SK-N-SH (cell line): ENCODE measurements at regions not wholly inside any gene's neighbourhood (a gene's known extent, or its start where the extent isn't known, plus 50 kb on each side); places are given as distances from the start of the nearest gene placed in this dataset.

Experiments used
- CTCF ChIA-PET: fragments of 300-600, 350-600 bp; formaldehyde crosslinking; extraction: SDS; loops from one replicate; lab custom pipeline; 2021; lab: Yijun Ruan, JAX
- POLR2A ChIA-PET: fragments of 350-600 bp; sonication (Branson Sonifier 250); formaldehyde crosslinking; extraction: SDS; loops from one replicate; lab custom pipeline; 2020; ENCODE audit warnings: antibody characterized with exemption, inconsistent platforms; lab: Yijun Ruan, JAX
- DNase-seq: peaks from one replicate; pipeline ENCODE4 v3.0.0; 2012
- H2AFZ ChIP-seq: fragments of 200-600 bp; sonication (generic); 2 replicates; pipeline ENCODE4 v1.8.1; 2016; ENCODE audit warnings: antibody characterized with exemption, mild to moderate bottlenecking, low read depth
- H3F3A ChIP-seq: fragments of 200-600 bp; sonication (generic); replicated peaks from 2 replicates; pipeline ENCODE3; 2016; ENCODE audit warnings: antibody characterized with exemption, mild to moderate bottlenecking; ENCODE audit not compliant: insufficient read depth
- H3K27ac ChIP-seq, 2 experiments: fragments of 200-500 bp in 1 of 2; fragments of 200-600 bp in 1 of 2; sonication (Bioruptor generic) in 1 of 2; sonication (generic), shearing (Covaris generic) in 1 of 2; 2 replicates each; pipeline versions ENCODE4 v1.5.1 to v1.6.1; 2014 to 2016; ENCODE audit warnings: low read depth in 2 of 2, inconsistent platforms in 1 of 2, low read length in 1 of 2, mild to moderate bottlenecking in 1 of 2, mixed read lengths in 1 of 2
- H3K27me3 ChIP-seq: fragments of 200-600 bp; sonication (generic), shearing (Covaris generic); 2 replicates; pipeline ENCODE4 v1.6.1; 2016; ENCODE audit warnings: mixed run types; ENCODE audit not compliant: insufficient read depth
- H3K36me3 ChIP-seq, 2 experiments: fragments of 200-500 bp in 1 of 2; fragments of 200-600 bp in 1 of 2; sonication (Bioruptor generic) in 1 of 2; sonication (generic) in 1 of 2; replicated peaks in 1 of 2; 2 replicates each; pipeline versions ENCODE3 to v1.5.1; 2014 to 2016; ENCODE audit warnings: low read length in 1 of 2, mild to moderate bottlenecking in 1 of 2; ENCODE audit not compliant: insufficient read depth in 2 of 2, control insufficient read depth in 1 of 2
- H3K4me1 ChIP-seq, 2 experiments: fragments of 200-500 bp in 1 of 2; fragments of 200-600 bp in 1 of 2; sonication (Bioruptor generic) in 1 of 2; sonication (generic), shearing (Covaris generic) in 1 of 2; 2 replicates each; pipeline versions ENCODE4 v1.5.1 to v1.6.1; 2014 to 2016; ENCODE audit warnings: low read depth in 1 of 2, low read length in 1 of 2, mixed run types in 1 of 2; ENCODE audit not compliant: insufficient read depth in 2 of 2, control insufficient read depth in 1 of 2
- H3K4me2 ChIP-seq: fragments of 200-600 bp; sonication (generic), shearing (Covaris generic); 2 replicates; pipeline ENCODE4 v1.6.1; 2017; ENCODE audit warnings: mixed run types
- H3K4me3 ChIP-seq, 2 experiments: fragments of 200-500 bp in 1 of 2; fragments of 200-600 bp in 1 of 2; sonication (Bioruptor generic) in 1 of 2; sonication (generic), shearing (Covaris generic) in 1 of 2; 2 replicates each; pipeline versions ENCODE4 v1.5.1 to v1.8.1; 2014 to 2016; ENCODE audit warnings: low read depth in 2 of 2, inconsistent platforms in 1 of 2, low read length in 1 of 2, mild to moderate bottlenecking in 1 of 2, mixed read lengths in 1 of 2, moderate library complexity in 1 of 2
- H3K79me2 ChIP-seq: fragments of 200-600 bp; sonication (generic); 2 replicates; pipeline ENCODE4 v1.8.1; 2017; ENCODE audit warnings: mild to moderate bottlenecking; ENCODE audit not compliant: insufficient read depth
- H3K9ac ChIP-seq: fragments of 200-600 bp; sonication (generic); 2 replicates; pipeline ENCODE4 v1.6.1; 2017; ENCODE audit warnings: mixed run types
- H3K9me2 ChIP-seq: fragments of 200-600 bp; sonication (generic); 2 replicates; pipeline ENCODE4 v1.6.1; 2017; ENCODE audit warnings: mixed run types
- H3K9me3 ChIP-seq: fragments of 200-600 bp; sonication (generic); 2 replicates; pipeline ENCODE4 v1.6.1; 2017; ENCODE audit warnings: mixed run types, mild to moderate bottlenecking, moderate library complexity
- H4K20me1 ChIP-seq: fragments of 200-600 bp; sonication (generic); 2 replicates; pipeline ENCODE4 v1.6.1; 2017; ENCODE audit warnings: mild to moderate bottlenecking, mixed run types; ENCODE audit not compliant: insufficient read depth
- CHD2 ChIP-seq: fragments of 150-350 bp; IDR thresholded peaks from 2 replicates; pipeline ENCODE4 v1.6.1; 2018; ENCODE audit warnings: low read length; ENCODE audit not compliant: partially characterized antibody
- EP300 ChIP-seq, 2 experiments: IDR thresholded peaks; 2 replicates each; pipeline versions ENCODE4 v1.4.0 to v1.6.1; 2012; ENCODE audit warnings: borderline replicate concordance in 1 of 2, low read depth in 1 of 2, low read length in 1 of 2
- FOSL2 ChIP-seq: IDR thresholded peaks from 2 replicates; pipeline ENCODE4 v1.4.0; 2012; ENCODE audit warnings: low read depth, mild to moderate bottlenecking, moderate library complexity, borderline replicate concordance
- FOXM1 ChIP-seq: IDR thresholded peaks from 2 replicates; pipeline ENCODE4 v1.4.0; 2012; ENCODE audit warnings: low read depth, mild to moderate bottlenecking
- JUND ChIP-seq: IDR thresholded peaks from 2 replicates; pipeline ENCODE4 v1.4.0; 2012
- NRF1 ChIP-seq: IDR thresholded peaks from 2 replicates; pipeline ENCODE4 v1.6.1; 2012; ENCODE audit warnings: low read depth, mild to moderate bottlenecking, low read length
- RFX5 ChIP-seq: IDR thresholded peaks from 2 replicates; pipeline ENCODE4 v1.6.1; 2012; ENCODE audit warnings: mild to moderate bottlenecking, improper control_type of control experiment, low read length
- TAF1 ChIP-seq: IDR thresholded peaks from 2 replicates; pipeline ENCODE4 v1.6.1; 2012; ENCODE audit warnings: low read depth, mild to moderate bottlenecking, low read length, moderate library complexity, borderline replicate concordance
- YY1 ChIP-seq: IDR thresholded peaks from 2 replicates; pipeline ENCODE4 v1.4.0; 2012; ENCODE audit warnings: low read depth, mild to moderate bottlenecking
- WGBS: methylation state at CpG from one replicate; pipeline ENCODE4 v1.1.6; 2017; ENCODE audit warnings: low lambda C conversion rate; 5-methylcytosine and 5-hydroxymethylcytosine counted together
- TF ChIP-seq, protein P1 (sequence below): IDR thresholded peaks from 2 replicates; pipeline ENCODE4 v1.6.1; 2012; ENCODE audit warnings: mild to moderate bottlenecking, low read depth, low read length, moderate library complexity
- TF ChIP-seq, protein P2 (sequence below): IDR thresholded peaks from 2 replicates; pipeline ENCODE4 v1.4.0; 2012; ENCODE audit warnings: low read depth, borderline replicate concordance
- TF ChIP-seq, protein P3 (sequence below): IDR thresholded peaks from 2 replicates; pipeline ENCODE4; 2012

- POLR2A ChIA-PET: no interaction called here
- 36% methylated on average over 5 of the region's 5 CpGs for whole genome bisulfite sequencing
Measured at GRCh38 chr7:98758157-98758556, 111.7 kb downstream of the TMEM130 start.

GRCh38 chr7:98760201-98760651, 109.6 kb downstream of the TMEM130 start:
- Histone ChIP-seq H3K79me2 (no peaks in the 10 kb centered on the region), H2AFZ (no peak overlapping the region), H3K9me2 (no peaks in the 10 kb centered on the region), H3K27ac (no peak overlapping the region), H3K4me1 (no peaks in the 10 kb centered on the region; a peak in 1 of 4 replicates), H3K9ac (no peak overlapping the region), H3K27me3 (no peaks in the 10 kb centered on the region), H3K36me3 (no peaks in the 10 kb centered on the region), H3F3A (no peaks in the 10 kb centered on the region), H4K20me1 (no peaks in the 10 kb centered on the region), H3K4me3 (no peak overlapping the region), H3K9me3 (0 out of 2 replicates have a peak, but pooled peaks cover 7% of the 10 kb centered on the region), H3K4me2 (no peak overlapping the region)
- CTCF ChIA-PET: interaction anchor here (1.0 to 1.9 kb wide), 5 partner anchors 15 to 339 kb away, joined by 3 to 11 read pairs (median 5); no protein-coding TSS in a partner anchor
- POLR2A ChIA-PET: no interaction called here
- no peak for DNase-seq
- 34% methylated on average over 8 of the region's 8 CpGs for WGBS
- TF ChIP-seq, protein P1, sequence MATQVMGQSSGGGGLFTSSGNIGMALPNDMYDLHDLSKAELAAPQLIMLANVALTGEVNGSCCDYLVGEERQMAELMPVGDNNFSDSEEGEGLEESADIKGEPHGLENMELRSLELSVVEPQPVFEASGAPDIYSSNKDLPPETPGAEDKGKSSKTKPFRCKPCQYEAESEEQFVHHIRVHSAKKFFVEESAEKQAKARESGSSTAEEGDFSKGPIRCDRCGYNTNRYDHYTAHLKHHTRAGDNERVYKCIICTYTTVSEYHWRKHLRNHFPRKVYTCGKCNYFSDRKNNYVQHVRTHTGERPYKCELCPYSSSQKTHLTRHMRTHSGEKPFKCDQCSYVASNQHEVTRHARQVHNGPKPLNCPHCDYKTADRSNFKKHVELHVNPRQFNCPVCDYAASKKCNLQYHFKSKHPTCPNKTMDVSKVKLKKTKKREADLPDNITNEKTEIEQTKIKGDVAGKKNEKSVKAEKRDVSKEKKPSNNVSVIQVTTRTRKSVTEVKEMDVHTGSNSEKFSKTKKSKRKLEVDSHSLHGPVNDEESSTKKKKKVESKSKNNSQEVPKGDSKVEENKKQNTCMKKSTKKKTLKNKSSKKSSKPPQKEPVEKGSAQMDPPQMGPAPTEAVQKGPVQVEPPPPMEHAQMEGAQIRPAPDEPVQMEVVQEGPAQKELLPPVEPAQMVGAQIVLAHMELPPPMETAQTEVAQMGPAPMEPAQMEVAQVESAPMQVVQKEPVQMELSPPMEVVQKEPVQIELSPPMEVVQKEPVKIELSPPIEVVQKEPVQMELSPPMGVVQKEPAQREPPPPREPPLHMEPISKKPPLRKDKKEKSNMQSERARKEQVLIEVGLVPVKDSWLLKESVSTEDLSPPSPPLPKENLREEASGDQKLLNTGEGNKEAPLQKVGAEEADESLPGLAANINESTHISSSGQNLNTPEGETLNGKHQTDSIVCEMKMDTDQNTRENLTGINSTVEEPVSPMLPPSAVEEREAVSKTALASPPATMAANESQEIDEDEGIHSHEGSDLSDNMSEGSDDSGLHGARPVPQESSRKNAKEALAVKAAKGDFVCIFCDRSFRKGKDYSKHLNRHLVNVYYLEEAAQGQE: no peak
- TF ChIP-seq NRF1 (no peak), YY1 (no peak), FOSL2 (no peak), CHD2 (no peak), TAF1 (no peak), JUND (no peak), EP300 (IDR thresholded peaks at IDR 0.05; ENCODE audit: borderline replicate concordance in 1 of 2, low read depth in 1 of 2, low read length in 1 of 2) (no peak)
- TF ChIP-seq, protein P2, sequence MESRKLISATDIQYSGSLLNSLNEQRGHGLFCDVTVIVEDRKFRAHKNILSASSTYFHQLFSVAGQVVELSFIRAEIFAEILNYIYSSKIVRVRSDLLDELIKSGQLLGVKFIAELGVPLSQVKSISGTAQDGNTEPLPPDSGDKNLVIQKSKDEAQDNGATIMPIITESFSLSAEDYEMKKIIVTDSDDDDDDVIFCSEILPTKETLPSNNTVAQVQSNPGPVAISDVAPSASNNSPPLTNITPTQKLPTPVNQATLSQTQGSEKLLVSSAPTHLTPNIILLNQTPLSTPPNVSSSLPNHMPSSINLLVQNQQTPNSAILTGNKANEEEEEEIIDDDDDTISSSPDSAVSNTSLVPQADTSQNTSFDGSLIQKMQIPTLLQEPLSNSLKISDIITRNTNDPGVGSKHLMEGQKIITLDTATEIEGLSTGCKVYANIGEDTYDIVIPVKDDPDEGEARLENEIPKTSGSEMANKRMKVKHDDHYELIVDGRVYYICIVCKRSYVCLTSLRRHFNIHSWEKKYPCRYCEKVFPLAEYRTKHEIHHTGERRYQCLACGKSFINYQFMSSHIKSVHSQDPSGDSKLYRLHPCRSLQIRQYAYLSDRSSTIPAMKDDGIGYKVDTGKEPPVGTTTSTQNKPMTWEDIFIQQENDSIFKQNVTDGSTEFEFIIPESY: no peak

More at GRCh38 chr7:98758157-98758556, 111.7 kb downstream of the TMEM130 start:
- no peak for DNase-seq
- Histone ChIP-seq H3K36me3 (no peaks in the 10 kb centered on the region), H3K4me2 (no peak overlapping the region), H3K9ac (no peak overlapping the region), H3F3A (no peaks in the 10 kb centered on the region), H2AFZ (no peak overlapping the region), H3K4me1 (peaks cover 0 to 7% of the 10 kb centered on the region in 2 experiments; a peak in 1 of 4 replicates), H3K9me3 (0 out of 2 replicates have a peak, but pooled peaks cover 7% of the 10 kb centered on the region), H3K79me2 (no peaks in the 10 kb centered on the region), H3K27ac (no peak overlapping the region), H3K4me3 (no peak overlapping the region), H3K9me2 (no peaks in the 10 kb centered on the region), H3K27me3 (no peaks in the 10 kb centered on the region), H4K20me1 (no peaks in the 10 kb centered on the region)
- CTCF ChIA-PET: interaction anchor here (0.9 to 18.3 kb wide), 2 partner anchors 13 to 76 kb away, joined by 4 to 249 read pairs; no protein-coding TSS in a partner anchor
- TF ChIP-seq EP300 (IDR thresholded peaks at IDR 0.05; ENCODE audit: borderline replicate concordance in 1 of 2, low read depth in 1 of 2, low read length in 1 of 2): no peak
- no peak for TF ChIP-seq RFX5
- TF ChIP-seq, protein P1: no peak
- no peak for TF ChIP-seq FOXM1
- no peak for TF ChIP-seq CHD2
- TF ChIP-seq, protein P3, sequence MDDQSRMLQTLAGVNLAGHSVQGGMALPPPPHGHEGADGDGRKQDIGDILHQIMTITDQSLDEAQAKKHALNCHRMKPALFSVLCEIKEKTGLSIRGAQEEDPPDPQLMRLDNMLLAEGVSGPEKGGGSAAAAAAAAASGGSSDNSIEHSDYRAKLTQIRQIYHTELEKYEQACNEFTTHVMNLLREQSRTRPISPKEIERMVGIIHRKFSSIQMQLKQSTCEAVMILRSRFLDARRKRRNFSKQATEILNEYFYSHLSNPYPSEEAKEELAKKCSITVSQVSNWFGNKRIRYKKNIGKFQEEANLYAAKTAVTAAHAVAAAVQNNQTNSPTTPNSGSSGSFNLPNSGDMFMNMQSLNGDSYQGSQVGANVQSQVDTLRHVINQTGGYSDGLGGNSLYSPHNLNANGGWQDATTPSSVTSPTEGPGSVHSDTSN: no peak
